Astrocyte (in vitro differentiated cells and primary cell): ENCODE measurements at regions not wholly inside any gene's neighbourhood (a gene's known extent, or its start where the extent isn't known, plus 50 kb on each side); places are given as distances from the start of the nearest gene placed in this dataset.

Source experiments
- CTCF ChIP-seq: IDR thresholded peaks from 2 replicates; pipeline ENCODE4 v1.5.1; 2011; ENCODE audit warnings: low read depth, mild to moderate bottlenecking, inconsistent platforms, low read length, moderate library complexity; ENCODE audit not compliant: insufficient read depth
- EZH2 ChIP-seq: IDR thresholded peaks from 2 replicates; pipeline ENCODE4 v1.6.1; 2012; ENCODE audit warnings: mild to moderate bottlenecking, low read length, inconsistent platforms; ENCODE audit not compliant: insufficient read depth

- TF ChIP-seq CTCF, result no peak
- TF ChIP-seq EZH2, result no peak
Observed at GRCh38 chr1:83552820-83553219, 446.1 kb downstream of the TTLL7 start.
